ENCODE measurements at regions not wholly inside any gene's neighbourhood (a gene's known extent, or its start where the extent isn't known, plus 50 kb on each side); places are given as distances from the start of the nearest gene placed in this dataset.
"Not testable (repeated sequence)": the region's sequence is repeated elsewhere in the genome, so short reads cannot be mapped to it uniquely, and the experiment has no call there.

DNA sequence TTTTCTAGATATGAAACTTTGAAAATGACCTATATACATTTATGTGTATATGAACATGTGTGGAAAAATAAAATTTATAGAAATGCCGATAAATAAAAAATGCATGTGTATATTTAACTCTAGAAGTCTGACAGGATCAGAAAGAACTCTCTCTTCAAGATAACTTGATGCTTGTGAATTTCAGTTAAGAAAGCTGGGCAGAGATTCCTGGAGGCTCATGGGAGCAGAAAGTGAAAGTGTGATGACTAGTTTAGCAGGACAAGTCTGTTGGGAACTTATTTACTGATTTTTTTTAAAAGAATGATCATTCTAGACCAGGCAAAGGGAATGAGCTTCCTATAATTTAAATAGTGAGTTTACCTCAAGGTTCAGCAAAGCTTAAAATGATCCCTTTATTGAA lies 81.5 kb upstream of the KCNAB1 start:
- H3K27me3 ChIP-seq (ENCODE audit: control insufficient read depth, insufficient read depth, low read length) = no peaks in the 10 kb centered on the region
- no peaks in the 10 kb centered on the region for H3K79me2 ChIP-seq
- TF ChIP-seq, protein P1, sequence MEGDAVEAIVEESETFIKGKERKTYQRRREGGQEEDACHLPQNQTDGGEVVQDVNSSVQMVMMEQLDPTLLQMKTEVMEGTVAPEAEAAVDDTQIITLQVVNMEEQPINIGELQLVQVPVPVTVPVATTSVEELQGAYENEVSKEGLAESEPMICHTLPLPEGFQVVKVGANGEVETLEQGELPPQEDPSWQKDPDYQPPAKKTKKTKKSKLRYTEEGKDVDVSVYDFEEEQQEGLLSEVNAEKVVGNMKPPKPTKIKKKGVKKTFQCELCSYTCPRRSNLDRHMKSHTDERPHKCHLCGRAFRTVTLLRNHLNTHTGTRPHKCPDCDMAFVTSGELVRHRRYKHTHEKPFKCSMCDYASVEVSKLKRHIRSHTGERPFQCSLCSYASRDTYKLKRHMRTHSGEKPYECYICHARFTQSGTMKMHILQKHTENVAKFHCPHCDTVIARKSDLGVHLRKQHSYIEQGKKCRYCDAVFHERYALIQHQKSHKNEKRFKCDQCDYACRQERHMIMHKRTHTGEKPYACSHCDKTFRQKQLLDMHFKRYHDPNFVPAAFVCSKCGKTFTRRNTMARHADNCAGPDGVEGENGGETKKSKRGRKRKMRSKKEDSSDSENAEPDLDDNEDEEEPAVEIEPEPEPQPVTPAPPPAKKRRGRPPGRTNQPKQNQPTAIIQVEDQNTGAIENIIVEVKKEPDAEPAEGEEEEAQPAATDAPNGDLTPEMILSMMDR (IDR thresholded peaks at IDR 0.05) = no peak
- no peaks in the 10 kb centered on the region for H3K9me3 ChIP-seq (ENCODE audit: control insufficient read depth, low read length)
- H3K4me2 ChIP-seq (ENCODE audit: low read length) = no peak overlapping the region
- no peak overlapping the region for H3K27ac ChIP-seq
- no peak overlapping the region for H3K4me3 ChIP-seq (ENCODE audit: low read depth, low read length)
- H2AFZ ChIP-seq = no peak overlapping the region
- no peaks in the 10 kb centered on the region for H3K4me1 ChIP-seq
- no peak overlapping the region for H3K9ac ChIP-seq
- H3K36me3 ChIP-seq (ENCODE audit: control insufficient read depth, insufficient read depth, low read length) = no peaks in the 10 kb centered on the region

DNA sequence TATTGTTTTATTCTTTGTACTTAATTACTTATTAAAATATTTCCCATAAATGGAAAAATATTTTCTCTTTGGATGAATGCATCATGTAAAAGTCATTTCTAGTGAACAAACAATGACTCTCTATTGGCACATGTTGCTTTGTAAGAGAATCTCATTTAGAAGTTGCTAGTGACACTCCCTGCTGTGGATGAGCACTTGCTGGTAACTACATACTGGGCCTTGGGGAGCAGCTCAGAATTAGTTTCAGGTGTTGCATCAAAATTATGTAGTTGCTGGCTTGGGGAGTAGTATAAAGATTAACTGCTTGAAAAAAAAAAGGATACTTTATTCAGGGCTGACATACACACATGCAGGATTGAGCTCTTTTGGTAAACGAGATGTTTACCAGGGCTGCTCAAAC lies 80.3 kb upstream of the KCNAB1 start:
- H3K27me3 ChIP-seq (ENCODE audit: control insufficient read depth, insufficient read depth, low read length) = no peaks in the 10 kb centered on the region
- TF ChIP-seq, protein P1 (IDR thresholded peaks at IDR 0.05) = no peak
- no peak overlapping the region for H3K4me3 ChIP-seq (ENCODE audit: low read depth, low read length)
- no peak overlapping the region for H3K9ac ChIP-seq
- H3K27ac ChIP-seq = no peak overlapping the region
- H3K4me2 ChIP-seq (ENCODE audit: low read length) = no peak overlapping the region
- H2AFZ ChIP-seq = no peak overlapping the region
- no peaks in the 10 kb centered on the region for H3K4me1 ChIP-seq
- H3K36me3 ChIP-seq (ENCODE audit: control insufficient read depth, insufficient read depth, low read length) = no peaks in the 10 kb centered on the region
- no peaks in the 10 kb centered on the region for H3K79me2 ChIP-seq
- H3K9me3 ChIP-seq (ENCODE audit: control insufficient read depth, low read length) = no peaks in the 10 kb centered on the region

DNA sequence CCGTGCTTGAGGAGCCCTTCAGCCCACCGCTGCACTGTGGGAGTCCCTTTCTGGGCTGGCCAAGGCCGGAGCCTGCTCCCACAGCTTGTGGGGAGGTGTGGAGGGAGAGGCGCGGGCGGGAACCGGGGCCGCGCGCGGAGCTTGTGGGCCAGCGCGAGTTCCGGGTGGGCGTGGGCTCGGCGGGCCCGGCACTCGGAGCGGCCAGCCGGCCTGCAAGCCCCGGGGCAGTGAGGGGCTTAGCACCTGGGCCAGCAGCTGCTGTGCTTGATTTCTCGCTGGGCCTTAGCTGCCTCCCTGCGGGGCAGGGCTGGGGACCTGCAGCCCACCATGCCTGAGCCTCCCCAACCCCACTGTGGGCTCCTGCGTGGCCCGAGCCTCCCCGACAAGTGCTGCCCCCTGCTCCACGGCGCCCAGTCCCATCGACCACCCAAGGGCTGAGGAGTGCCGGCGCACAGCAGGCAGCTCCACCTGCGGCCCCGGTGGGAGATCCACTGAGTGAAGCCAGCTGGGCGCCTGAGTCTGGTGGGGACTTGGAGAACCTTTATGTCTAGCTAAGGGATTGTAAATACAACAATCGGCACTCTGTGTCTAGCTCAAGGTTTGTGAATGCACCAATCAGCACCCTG lies 79.0 kb upstream of the KCNAB1 start:
- not testable (repeated sequence) for H3K4me1 ChIP-seq; H3K4me2 ChIP-seq (ENCODE audit: low read length); H3K27ac ChIP-seq; H3K36me3 ChIP-seq (ENCODE audit: control insufficient read depth, insufficient read depth, low read length); H3K79me2 ChIP-seq; H2AFZ ChIP-seq; H3K9ac ChIP-seq; H3K9me3 ChIP-seq (ENCODE audit: control insufficient read depth, low read length); H3K4me3 ChIP-seq (ENCODE audit: low read depth, low read length); H3K27me3 ChIP-seq (ENCODE audit: control insufficient read depth, insufficient read depth, low read length)

DNA sequence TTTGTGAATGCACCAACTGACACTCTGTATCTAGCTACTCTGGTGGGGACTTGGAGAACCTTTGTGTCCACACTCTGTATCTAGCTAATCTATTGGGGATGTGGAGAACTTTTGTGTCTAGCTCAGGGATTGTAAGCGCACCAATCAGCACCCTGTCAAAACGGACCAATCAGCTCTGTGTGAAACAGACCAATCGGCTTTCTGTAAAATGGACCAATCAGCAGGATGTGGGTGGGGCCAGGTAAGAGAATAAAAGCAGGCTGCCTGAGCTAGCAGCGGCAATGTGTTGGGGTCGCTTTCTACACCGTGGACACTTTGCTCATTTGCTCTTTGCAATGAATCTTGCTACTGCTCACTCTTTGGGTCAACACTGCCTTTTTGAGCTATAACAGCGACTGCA lies 78.5 kb upstream of the KCNAB1 start:
- H3K4me3 ChIP-seq (ENCODE audit: low read depth, low read length); H3K36me3 ChIP-seq (ENCODE audit: control insufficient read depth, insufficient read depth, low read length); H3K4me1 ChIP-seq: not testable (repeated sequence)

DNA sequence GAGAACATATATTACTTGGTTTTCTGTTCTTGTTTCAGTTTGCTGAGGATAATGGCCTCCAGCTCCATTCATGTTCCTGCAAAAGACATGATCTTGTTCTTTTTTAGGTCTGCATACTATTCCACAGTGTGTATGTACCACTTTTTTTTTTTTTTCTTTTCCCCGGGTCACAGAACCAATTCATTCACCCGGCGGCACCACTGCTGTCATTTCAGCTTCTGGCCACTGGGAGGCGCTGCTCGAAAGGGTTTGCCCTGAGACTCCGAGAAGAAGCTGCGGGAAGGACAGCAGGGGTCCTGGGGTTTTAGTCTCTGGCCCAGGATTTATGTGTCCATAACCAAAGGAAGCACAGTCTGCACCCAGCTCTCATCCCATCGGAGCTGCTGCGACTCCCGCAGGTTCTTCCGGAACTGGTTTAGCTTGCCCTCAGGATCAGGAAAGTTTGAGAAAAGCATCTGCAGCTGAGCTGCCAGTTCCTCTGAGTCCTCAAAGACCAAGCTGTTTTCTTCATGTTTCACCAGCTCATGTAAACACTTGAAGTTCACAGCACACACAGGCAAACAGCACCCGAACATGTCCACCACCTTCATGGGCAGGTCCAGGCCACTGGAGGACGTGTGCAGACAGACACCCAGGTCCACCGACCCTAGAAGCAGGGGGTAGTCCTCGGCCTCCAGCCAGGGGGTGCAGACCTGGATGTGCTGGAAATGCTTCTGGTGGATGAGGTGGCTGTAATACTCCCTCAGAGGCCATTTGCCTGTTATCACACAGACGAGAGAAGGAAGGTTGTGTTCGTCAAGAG lies 76.3 kb upstream of the KCNAB1 start:
- H3K4me3 ChIP-seq (ENCODE audit: low read depth, low read length); H3K9me3 ChIP-seq (ENCODE audit: control insufficient read depth, low read length); H3K9ac ChIP-seq; H3K79me2 ChIP-seq; H2AFZ ChIP-seq; H3K27ac ChIP-seq; H3K27me3 ChIP-seq (ENCODE audit: control insufficient read depth, insufficient read depth, low read length); H3K4me1 ChIP-seq; H3K36me3 ChIP-seq (ENCODE audit: control insufficient read depth, insufficient read depth, low read length); H3K4me2 ChIP-seq (ENCODE audit: low read length): not testable (repeated sequence)
- TF ChIP-seq, protein P1 (IDR thresholded peaks at IDR 0.05) = peak; percentile 35

More for the DNA sequence above, 78.5 kb upstream of the KCNAB1 start:
- H3K79me2 ChIP-seq; H3K27me3 ChIP-seq (ENCODE audit: control insufficient read depth, insufficient read depth, low read length); H2AFZ ChIP-seq; H3K27ac ChIP-seq; H3K9ac ChIP-seq; H3K9me3 ChIP-seq (ENCODE audit: control insufficient read depth, low read length); H3K4me2 ChIP-seq (ENCODE audit: low read length): not testable (repeated sequence)
